ENCODE measurements at regions not wholly inside any gene's neighbourhood (a gene's known extent, or its start where the extent isn't known, plus 50 kb on each side); places are given as distances from the start of the nearest gene placed in this dataset.

DNA sequence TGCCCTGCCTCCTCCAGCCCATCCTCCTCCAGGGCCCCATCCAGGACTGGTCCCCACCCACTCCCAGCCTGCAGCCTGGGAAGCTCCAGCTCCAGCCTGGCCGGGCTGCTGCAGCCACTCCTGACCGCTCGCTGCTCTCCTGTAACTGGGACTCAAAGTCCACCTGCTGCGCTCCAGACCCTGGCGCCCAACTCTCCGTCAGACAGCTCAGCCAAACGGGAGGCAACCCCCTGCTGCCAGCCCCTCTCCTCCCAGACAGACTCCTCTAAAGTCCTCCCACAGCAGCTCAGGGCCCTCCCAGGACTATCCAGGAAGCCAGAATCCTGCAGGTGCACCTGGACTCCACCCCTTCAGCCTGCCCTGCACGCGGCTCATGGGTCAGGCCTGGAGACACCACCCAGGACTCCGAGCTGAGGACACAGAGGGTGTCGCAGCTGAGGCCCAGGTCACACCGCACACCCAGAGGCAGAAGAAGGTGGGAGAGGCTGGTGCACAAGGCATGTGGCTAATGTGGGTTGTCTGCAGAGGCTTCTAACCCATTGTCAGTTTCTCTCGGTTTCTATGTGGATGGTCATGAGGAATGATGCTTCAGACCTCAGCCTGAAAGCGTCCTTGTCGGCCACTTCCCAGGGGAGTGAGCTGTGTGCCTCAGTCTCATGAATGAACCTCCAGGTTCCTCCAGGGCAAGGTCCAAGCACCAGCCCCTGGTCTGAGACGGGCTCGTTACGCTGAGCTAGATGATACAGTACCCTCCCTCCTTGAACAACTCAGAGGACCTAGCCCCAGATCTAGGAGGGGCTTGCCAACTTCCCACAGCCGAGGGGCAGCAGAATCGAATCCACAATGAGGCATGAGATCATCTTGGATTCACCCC, 1514.8 kb downstream of the TBC1D22A start:
- no peak for ATAC-seq (replicated peaks)
- H3K27me3 Mint-ChIP-seq: peaks cover 50 to 65% of the 10 kb centered on the region in 2 donors
- no peaks in the 10 kb centered on the region for H3K36me3 Mint-ChIP-seq
- no peak overlapping the region for H3K4me3 Mint-ChIP-seq
- H3K4me1 Mint-ChIP-seq: no peaks in the 10 kb centered on the region
- peaks cover 3 to 12% of the 10 kb centered on the region in 2 donors for H3K9me3 Mint-ChIP-seq
- no peak for DNase-seq
- no peak overlapping the region for H3K27ac Mint-ChIP-seq

DNA sequence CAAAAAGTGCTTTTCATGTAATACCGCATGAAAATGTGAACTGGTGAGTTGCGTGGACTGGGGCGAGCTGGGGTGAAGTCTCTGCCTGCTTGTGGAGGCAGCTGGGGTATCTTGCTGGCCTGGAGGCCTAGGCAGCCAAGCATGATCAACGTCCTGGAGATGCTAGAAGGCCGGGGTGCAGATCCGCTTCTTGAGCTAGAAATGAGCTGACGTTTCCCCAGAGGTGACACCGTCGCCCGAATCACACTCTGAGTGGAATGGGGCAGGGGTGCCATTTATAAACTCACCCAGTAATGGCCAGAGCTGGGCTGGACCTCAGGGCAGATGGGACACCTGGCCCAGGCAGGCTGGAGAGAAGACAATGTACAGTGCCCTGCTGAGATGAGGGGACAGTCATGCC, 1513.0 kb downstream of the TBC1D22A start:
- ATAC-seq (replicated peaks) (no peak), DNase-seq (no peak)
- Mint-ChIP-seq H3K9me3 (peaks cover 0 to 1% of the 10 kb centered on the region in 2 donors), H3K4me1 (no peaks in the 10 kb centered on the region), H3K27me3 (peaks cover 43 to 64% of the 10 kb centered on the region in 2 donors), H3K4me3 (no peak overlapping the region), H3K36me3 (no peaks in the 10 kb centered on the region), H3K27ac (no peak overlapping the region)

DNA sequence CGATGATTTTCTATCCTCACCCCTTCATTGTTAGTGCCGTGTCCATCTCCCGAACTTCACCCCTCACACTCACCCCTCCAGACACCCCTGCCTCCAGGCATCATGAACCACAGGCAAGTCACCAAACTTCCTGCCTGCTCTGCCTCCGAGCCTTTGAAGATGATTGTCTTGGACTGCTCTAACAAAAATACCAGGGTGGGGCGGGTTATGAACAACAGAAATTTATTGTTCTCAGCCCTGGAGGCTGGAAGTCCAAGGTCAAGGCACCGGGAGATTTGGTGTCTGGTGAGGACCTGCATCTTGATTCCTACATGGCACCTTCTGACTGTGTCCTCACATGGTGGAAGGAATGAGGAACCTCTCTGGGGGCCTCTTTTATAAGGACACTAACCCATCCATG, 1508.3 kb downstream of the TBC1D22A start:
- no peaks in the 10 kb centered on the region for H3K36me3 Mint-ChIP-seq
- peaks cover 30 to 51% of the 10 kb centered on the region in 2 donors for H3K27me3 Mint-ChIP-seq
- no peak overlapping the region for H3K27ac Mint-ChIP-seq
- H3K9me3 Mint-ChIP-seq: no peaks in the 10 kb centered on the region
- DNase-seq (no peak), ATAC-seq (replicated peaks) (no peak)
- H3K4me1 Mint-ChIP-seq: peaks cover 0 to 3% of the 10 kb centered on the region in 2 donors
- H3K4me3 Mint-ChIP-seq: no peak overlapping the region

DNA sequence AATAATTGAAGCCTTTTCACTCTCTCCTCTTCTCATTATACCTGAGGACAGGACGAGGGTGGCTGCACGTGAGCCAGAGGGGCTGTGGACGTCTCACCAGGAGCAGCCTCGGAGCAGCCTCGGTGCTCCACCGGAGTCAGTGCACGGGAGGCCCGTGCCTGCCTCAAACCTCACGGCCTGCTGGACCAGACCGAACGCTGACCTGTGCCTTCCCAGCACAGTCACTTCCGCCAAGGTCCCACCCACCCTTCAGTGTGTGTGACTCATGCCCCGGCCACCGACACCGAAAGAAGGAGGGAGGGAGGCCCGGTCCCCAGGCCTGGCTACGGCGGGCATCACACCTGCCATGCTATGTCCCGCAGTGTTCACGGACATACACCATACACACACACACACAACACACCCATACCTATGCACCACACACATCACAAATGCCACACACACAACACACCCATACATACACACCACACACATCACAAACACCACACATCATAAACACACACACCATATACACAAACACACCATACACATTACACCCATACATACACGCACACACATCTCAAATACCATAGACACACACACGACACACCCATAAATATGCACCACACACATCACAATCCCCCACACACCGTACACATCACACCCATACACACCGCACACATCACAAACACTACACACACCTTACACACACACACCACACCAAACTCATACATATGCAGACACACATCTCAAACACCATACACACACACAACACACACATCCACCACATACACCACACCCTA, 1506.5 kb downstream of the TBC1D22A start:
- DNase-seq (no peak), ATAC-seq (replicated peaks) (no peak)
- Mint-ChIP-seq H3K27me3 (peaks cover 31 to 46% of the 10 kb centered on the region in 2 donors), H3K4me1 (peaks cover 0 to 3% of the 10 kb centered on the region in 2 donors), H3K9me3 (no peaks in the 10 kb centered on the region), H3K36me3 (no peaks in the 10 kb centered on the region), H3K4me3 (no peak overlapping the region), H3K27ac (no peak overlapping the region)

DNA sequence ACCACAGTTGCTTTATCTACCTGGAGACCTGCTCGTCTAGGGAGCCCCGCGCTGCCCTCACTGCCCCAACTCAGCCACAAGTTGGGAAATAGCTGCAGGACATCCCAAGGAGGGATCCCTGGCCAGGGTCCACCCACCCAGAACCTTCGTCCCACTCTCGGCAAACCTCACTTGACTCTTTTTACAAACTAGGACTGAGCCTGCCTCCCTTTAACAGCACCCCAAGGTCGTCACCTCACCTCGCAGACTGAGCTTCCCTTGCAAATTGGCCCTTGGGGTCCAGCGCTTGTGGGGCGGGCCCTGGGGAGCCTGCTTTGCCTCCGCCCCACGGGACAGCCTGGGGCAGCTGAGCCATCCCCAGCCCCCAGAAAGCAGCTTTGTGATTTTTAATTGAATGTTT, 1505.8 kb downstream of the TBC1D22A start:
- ATAC-seq (replicated peaks) (no peak), DNase-seq (no peak)
- Mint-ChIP-seq H3K4me3 (no peak overlapping the region), H3K4me1 (peaks cover 0 to 3% of the 10 kb centered on the region in 2 donors), H3K27me3 (peaks cover 28 to 43% of the 10 kb centered on the region in 2 donors), H3K9me3 (no peaks in the 10 kb centered on the region), H3K27ac (no peak overlapping the region), H3K36me3 (no peaks in the 10 kb centered on the region)

DNA sequence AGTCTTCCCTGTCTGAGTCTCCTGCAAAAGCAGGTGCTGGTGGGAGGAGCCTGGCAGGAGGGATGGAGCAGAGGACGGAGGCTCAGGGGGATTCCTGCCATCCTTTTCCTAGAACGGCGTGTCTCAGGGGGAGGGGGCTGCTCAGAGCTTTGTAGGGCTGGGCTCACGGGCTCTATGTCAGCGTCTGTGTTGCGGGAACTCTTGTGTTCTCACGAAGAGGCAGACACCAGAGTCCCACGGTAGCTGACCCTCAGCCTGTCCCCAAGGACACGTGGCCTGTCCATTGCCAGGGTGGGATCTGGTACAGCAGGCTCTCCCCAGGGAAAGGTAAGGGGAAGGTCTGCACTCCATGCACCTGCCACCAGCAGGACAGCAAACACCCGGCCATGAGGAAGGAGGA, 1505.2 kb downstream of the TBC1D22A start:
- no peak for DNase-seq
- no peaks in the 10 kb centered on the region for H3K9me3 Mint-ChIP-seq
- H3K4me3 Mint-ChIP-seq: no peak overlapping the region
- no peak for ATAC-seq (replicated peaks)
- no peaks in the 10 kb centered on the region for H3K36me3 Mint-ChIP-seq
- peaks cover 28 to 47% of the 10 kb centered on the region in 2 donors for H3K27me3 Mint-ChIP-seq
- peaks cover 0 to 3% of the 10 kb centered on the region in 2 donors for H3K4me1 Mint-ChIP-seq
- H3K27ac Mint-ChIP-seq: no peak overlapping the region

DNA sequence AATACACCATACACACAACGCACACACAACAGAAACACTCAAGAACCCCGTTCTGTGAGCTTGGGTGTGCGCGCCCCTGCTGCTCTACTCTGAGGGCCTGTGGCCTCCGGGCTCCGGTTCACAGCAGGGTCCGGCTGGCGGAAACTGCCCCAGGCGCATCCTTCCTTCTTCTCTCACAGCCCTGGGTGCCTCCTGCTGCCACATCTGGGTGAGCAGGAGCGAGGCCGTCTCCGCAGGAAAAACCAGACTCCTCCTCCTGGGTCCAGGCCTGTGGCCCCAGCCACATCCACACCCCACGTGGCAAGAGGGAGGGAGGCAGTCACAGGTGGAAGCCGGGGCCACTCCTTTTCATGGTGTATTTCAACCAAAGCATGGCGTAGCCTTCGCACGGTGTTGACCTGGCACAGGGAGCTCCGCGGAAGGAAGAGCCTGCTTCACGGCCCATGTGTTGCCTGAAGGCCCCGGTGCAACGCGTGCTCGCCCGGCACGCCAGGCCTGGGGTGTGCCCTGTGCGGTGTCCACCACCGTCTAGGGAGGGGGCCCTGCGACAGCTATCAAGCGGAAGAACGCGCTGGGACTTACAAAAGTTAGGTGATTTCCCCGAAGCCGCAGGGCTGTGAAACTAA, 1502.7 kb downstream of the TBC1D22A start:
- ATAC-seq (replicated peaks) (no peak), DNase-seq (no peak)
- H3K27me3 Mint-ChIP-seq: peaks cover 24 to 36% of the 10 kb centered on the region in 2 donors
- no peak overlapping the region for H3K27ac Mint-ChIP-seq
- H3K4me1 Mint-ChIP-seq: peaks cover 0 to 3% of the 10 kb centered on the region in 2 donors
- no peaks in the 10 kb centered on the region for H3K9me3 Mint-ChIP-seq
- H3K36me3 Mint-ChIP-seq: no peaks in the 10 kb centered on the region
- H3K4me3 Mint-ChIP-seq: no peak overlapping the region

DNA sequence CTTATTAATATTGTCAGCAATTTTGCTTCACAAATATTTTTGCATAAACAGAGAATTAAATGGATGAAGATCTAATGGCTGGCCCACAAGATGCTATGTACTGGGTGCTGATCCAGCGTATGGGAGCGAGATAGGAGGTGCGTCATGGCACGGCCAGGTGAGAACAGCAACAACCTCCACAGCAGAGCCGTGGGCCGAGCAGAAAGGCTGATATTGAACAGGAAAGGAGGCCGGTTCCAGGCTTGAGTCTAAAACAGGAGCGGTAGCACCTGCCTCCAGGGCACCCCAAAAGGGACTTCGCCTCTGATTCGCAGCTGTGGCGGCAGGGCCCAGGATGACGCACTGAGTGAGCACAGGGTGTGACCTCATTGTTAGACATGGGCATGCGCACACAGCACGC, 1502.1 kb downstream of the TBC1D22A start:
- ATAC-seq (replicated peaks) (no peak), DNase-seq (no peak)
- Mint-ChIP-seq H3K27ac (no peak overlapping the region), H3K36me3 (no peaks in the 10 kb centered on the region), H3K9me3 (no peaks in the 10 kb centered on the region), H3K4me3 (no peak overlapping the region), H3K27me3 (peaks cover 24 to 35% of the 10 kb centered on the region in 2 donors), H3K4me1 (peaks cover 0 to 3% of the 10 kb centered on the region in 2 donors)

DNA sequence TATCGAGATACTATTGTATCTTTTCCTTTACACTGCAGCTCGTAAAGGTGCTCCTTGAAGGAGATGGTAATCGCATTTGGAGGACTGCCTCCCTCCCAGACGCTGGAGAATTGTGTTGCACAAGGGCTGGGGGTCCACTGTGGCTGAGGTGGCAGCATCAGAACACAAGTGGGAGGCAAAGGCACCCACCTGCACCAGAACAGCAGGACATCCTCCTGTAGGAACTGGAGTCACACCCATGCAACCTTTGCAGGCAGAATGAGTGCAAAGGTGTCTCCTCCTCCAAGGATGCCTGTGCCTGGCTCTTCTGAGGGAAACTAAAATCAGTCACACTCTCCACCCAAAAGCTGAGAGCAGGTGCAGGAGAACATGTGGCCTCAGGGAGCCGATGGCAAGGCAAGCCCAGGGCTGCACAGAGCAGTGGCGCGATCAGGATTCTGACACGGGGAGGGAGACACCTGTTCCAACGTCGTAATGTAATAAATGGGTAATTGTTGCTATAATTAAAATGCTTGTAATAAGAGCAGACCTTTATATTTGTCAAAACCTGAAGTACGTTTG, 1501.4 kb downstream of the TBC1D22A start:
- Mint-ChIP-seq H3K27ac (no peak overlapping the region), H3K4me1 (peaks cover 1% of the 10 kb centered on the region in 2 donors), H3K36me3 (no peaks in the 10 kb centered on the region), H3K27me3 (peaks cover 16 to 28% of the 10 kb centered on the region in 2 donors), H3K9me3 (no peaks in the 10 kb centered on the region), H3K4me3 (no peak overlapping the region)
- DNase-seq (no peak), ATAC-seq (replicated peaks) (no peak)

DNA sequence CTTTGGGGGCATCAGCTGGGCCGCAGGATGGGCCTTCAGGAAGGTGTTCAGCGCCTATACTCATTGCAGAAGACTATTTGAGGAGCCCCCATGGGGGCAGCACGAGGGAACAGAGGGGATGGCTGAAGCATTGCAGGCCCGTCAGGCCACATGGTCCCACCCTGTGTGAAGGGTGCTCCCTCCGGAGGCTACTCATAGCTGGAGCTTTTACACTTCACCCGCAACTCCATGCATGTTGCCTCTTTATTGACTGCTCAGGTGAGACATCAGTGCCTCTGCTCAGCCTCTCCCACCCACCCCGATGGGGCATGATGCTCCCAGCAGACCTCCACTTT, 1500.9 kb downstream of the TBC1D22A start:
- peaks cover 4 to 6% of the 10 kb centered on the region in 2 donors for H3K4me1 Mint-ChIP-seq
- H3K9me3 Mint-ChIP-seq: no peaks in the 10 kb centered on the region
- H3K4me3 Mint-ChIP-seq: no peak overlapping the region
- no peak for ATAC-seq (replicated peaks)
- H3K36me3 Mint-ChIP-seq: no peaks in the 10 kb centered on the region
- H3K27ac Mint-ChIP-seq: no peak overlapping the region
- no peak for DNase-seq
- H3K27me3 Mint-ChIP-seq: peaks cover 16 to 28% of the 10 kb centered on the region in 2 donors

DNA sequence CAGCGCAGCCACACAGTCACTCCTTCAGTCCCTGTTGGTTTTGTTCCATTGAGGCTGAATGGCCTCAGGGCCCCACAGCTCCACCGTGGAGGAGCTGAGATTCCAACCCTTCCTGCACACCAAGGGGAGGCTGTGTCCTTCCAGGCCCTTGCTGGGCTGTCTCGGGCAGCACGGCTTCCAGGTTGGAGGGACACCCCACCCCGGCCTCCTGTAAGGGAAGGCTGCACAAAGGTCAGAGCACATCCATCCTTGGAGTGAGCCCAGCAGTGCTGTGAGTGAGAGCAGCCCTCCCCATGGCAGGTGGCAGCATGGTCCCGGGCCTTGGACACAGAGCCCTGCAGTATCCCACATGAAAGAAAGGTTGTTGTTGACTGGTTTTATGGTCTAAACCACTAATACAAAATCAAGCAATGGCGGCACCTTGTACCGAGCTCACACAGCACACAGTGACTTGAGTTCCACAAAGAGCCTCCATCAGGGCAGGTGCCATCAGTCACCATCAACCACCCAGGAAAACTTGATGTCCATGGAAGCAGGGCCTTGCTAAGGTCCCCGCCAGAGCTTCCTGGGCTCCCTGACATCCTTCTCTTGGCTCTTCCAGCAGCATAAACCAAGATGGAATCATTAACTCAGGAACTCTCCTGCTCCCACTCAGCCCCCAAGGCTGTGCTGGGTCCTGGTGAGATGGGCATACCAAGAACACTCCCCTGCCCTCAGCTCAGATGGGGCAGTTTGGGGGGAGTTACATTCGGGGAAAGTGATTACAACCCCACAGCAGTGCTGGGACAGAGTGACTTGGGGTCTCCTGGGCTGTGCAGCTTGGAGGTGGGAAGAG, 1500.4 kb downstream of the TBC1D22A start:
- DNase-seq (no peak), ATAC-seq (replicated peaks) (no peak)
- H3K27me3 Mint-ChIP-seq: peaks cover 16 to 24% of the 10 kb centered on the region in 2 donors
- no peak overlapping the region for H3K4me3 Mint-ChIP-seq
- H3K36me3 Mint-ChIP-seq: no peaks in the 10 kb centered on the region
- H3K9me3 Mint-ChIP-seq: no peaks in the 10 kb centered on the region
- no peak overlapping the region for H3K27ac Mint-ChIP-seq
- H3K4me1 Mint-ChIP-seq: peaks cover 8 to 12% of the 10 kb centered on the region in 2 donors

DNA sequence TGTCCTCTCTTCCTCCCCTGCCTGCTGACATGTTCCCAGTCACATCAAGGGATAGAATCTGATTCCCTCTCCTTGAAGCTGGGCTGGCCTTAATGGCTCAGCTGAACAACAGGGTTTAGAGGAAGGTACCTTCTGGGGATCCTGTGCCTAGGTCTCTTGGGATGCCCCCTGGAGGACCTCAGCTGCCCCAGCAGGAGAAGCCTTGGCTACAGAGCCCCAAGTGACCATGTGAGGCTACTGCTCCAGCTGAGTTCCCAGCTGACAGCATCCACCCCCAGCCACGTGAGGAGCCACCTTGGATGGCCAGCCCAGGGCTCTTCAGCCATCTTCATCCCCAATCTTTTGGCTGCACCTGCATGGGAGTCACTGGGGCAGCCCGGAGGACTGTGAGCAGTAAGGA, 1499.3 kb downstream of the TBC1D22A start:
- H3K4me3 Mint-ChIP-seq: no peak overlapping the region
- no peak overlapping the region for H3K27ac Mint-ChIP-seq
- peaks cover 9 to 14% of the 10 kb centered on the region in 2 donors for H3K27me3 Mint-ChIP-seq
- no peaks in the 10 kb centered on the region for H3K9me3 Mint-ChIP-seq
- peaks cover 13 to 18% of the 10 kb centered on the region in 2 donors for H3K4me1 Mint-ChIP-seq
- no peaks in the 10 kb centered on the region for H3K36me3 Mint-ChIP-seq
- ATAC-seq (replicated peaks) (no peak), DNase-seq (no peak)

DNA sequence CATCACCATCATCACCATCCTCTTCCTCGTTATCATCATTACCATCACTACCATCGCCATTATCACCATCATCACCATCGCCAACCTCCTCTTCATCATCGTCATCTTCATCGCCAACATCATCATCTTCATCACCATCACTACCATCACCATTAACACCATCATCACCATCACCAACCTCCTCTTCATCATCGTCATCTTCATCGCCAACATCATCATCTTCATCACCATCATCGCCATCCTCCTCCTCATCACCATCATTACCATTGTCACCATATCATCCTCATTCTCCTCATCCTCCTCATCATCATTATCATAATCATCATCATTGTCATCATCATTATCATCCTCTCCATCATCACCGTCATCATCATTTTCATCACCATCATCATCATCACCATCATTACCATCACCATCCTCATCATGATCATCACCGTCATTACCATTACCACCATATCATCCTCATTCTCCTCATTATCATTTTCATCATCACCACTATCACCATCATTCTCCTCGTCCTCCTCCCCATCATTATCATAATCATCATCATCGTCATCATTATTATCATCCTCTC, 1498.7 kb downstream of the TBC1D22A start:
- no peaks in the 10 kb centered on the region for H3K36me3 Mint-ChIP-seq
- ATAC-seq (replicated peaks): no peak

More for the DNA sequence above, 1498.7 kb downstream of the TBC1D22A start:
- Mint-ChIP-seq H3K4me3 (no peak overlapping the region), H3K27me3 (peaks cover 3 to 10% of the 10 kb centered on the region in 2 donors), H3K4me1 (peaks cover 13 to 18% of the 10 kb centered on the region in 2 donors), H3K27ac (no peak overlapping the region), H3K9me3 (no peaks in the 10 kb centered on the region)
- DNase-seq: no peak
